HG03135 (cell line): ENCODE measurements at regions not wholly inside any gene's neighbourhood (a gene's known extent, or its start where the extent isn't known, plus 50 kb on each side); places are given as distances from the start of the nearest gene placed in this dataset.
"Not testable (repeated sequence)": the region's sequence is repeated elsewhere in the genome, so short reads cannot be mapped to it uniquely, and the experiment has no call there.

Source experiments
- ATAC-seq: cut with Tn5 transposase; IDR thresholded peaks from one replicate; pipeline ENCODE4 v1.9.1; 2021; ENCODE audit warnings: mild to moderate bottlenecking, moderate library complexity; ENCODE audit not compliant: unreplicated experiment

DNA sequence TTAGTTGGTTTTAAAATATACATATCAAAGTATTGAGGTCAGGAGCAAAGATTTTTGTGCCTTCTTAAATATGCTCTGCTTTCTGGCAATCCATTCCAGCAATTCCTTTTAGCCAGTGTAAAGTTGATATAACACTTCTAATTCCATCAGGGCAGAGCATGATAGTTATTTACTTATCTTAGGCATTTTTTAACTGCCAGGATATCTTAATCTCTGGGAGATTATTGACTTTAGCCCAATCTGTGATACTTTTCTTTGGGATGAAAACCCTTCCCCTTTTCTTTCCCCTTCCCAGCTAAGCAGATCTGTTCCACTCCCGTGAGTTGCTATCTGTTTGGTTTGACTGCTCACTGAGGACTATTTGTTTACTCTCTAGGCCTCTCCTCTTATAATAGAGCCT is 168.7 kb upstream of the RSPO3 start:
- no peak for ATAC-seq

DNA sequence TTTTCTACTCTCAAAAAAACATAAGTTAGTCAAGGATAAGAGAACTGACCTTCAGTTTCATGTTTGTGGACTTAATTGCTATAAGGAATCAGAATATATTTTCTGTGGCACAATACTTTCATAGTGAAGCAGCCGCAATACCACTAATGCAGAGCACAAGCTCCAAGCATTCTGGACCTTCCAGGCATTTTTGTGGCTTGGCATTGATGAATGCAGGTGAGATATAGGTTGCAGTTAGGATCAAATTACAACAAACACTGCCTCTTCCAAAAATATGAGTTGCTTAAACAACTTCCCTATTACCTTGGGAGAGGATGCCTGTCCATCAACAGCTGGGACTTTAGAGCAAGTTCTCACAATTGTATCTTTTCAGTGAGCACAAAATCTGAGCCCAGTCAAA is 162.8 kb upstream of the RSPO3 start:
- ATAC-seq, result no peak

DNA sequence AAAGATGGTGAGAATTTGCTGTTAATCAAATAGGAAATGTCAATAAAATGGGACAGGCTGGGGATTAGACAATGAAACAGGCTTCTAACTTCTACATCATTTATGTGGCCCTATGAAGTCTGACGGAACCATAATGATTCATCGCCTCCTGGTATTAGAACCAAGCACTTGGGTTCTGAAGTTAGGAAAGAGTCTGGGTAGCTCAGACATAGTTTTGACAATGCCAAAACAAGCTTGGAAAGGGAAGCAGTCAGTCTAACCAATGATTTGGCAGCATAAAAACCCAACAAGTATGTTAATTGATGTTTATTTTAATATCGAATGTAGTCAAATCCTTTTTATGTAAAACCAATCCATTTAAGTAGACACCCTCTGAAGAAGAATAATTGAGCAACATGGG is 160.8 kb upstream of the RSPO3 start:
- ATAC-seq, result no peak

DNA sequence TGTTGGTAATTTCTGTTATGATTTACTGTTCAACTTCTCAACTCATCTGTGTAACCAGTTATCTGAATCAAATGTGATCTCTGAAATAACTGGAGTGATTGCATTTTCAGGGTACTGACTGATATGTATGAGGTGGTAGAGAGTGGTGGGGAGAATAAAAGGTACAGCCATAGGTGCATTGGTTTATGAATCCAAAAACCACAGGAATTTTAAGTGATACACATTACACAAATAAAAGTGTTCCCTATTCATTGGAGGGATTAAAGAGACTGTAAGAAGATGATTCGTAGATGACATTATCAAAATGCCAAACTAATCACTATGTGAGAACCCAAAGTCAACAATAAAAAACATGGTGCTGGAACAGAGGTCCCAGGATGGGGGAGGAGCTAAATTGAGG is 158.7 kb upstream of the RSPO3 start:
- ATAC-seq, result no peak

DNA sequence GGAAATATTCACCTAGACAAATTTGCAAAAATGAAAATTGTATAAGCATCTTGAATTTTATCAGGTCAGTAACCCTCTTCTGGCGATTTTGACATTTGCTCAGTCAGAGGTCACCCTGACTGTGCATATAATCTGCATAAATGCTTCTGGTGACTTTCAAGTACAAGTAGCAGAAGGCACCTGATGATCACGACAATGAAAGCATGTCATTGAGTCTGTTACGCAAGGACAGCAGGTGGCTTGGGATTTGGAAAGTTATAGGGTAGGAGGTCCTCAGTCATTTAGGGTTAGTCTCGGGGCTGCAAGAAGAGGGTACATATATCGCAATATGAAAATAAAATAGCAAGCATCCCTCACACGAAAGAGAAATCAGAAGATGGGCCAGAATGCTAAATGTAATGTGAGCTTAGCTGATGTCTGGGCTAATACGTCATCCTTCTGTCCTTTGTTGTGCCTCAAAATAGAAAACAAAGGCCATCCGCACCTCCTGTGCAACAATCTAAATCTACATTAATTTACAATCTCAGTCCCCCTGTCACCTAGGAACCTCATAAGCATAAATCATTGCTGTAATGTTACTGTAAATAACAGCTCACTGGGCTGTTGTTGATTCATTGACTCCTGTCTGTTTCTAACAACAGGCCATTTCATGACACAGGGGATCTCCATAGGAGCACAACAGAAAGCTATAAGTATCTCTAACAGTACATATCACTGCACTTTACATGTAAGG is 155.2 kb upstream of the RSPO3 start:
- no peak for ATAC-seq

DNA sequence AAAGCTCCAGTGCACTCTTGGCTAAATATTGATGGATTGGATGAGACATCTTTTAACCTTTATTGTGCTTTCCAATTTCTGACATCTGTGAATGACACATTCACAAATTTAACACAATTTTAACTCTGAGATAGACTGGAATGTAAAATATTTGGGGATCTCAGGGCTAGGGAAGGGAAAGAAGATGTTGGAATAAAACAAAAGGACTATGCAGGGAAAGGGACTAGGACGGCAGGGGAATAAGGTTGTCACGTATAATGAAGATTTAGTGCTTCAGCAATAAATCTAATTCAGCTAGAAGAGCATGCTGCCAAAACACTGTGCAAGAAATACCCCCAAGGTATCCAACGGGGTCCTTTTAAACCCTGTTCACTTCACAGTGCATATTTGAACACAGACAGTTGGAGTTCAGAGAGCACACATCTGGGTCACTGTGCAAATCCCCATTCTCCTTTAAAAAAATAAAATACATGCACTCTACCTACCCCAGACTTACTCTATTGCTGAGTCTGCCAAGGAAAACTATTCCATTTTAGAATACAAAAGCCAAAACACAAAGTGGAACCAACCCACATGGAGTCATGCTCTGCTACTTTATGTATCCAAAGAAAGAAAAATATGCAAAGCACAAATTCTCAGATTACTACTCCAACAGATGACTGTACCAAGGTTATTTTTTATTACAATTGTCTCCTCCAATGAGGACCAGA is 151.0 kb upstream of the RSPO3 start:
- no peak for ATAC-seq

DNA sequence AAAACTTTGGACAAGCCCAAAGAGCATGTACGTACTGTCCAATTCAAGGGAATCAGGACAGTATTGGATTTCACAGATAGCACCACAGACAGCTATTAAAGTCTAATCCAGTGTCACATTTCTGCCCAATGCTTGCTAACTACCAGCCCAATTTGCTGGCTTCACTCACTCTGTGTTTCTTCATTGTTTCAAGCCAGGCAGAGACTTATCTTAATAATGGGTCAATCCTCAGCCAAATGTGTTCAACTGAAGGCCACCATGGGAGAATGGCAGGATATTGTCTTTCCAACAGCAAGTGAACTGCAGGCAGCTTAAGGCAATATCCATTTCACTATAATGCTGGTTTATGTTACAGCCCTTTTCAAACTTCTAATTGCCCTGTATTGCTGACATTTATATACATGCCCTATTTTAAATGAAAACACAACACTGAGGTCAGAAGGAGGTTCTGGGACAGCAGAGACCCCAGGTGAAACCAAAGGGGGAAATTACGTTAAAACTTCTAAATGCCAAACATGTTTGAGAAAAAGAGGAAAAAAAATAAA is 142.1 kb upstream of the RSPO3 start:
- no peak for ATAC-seq

DNA sequence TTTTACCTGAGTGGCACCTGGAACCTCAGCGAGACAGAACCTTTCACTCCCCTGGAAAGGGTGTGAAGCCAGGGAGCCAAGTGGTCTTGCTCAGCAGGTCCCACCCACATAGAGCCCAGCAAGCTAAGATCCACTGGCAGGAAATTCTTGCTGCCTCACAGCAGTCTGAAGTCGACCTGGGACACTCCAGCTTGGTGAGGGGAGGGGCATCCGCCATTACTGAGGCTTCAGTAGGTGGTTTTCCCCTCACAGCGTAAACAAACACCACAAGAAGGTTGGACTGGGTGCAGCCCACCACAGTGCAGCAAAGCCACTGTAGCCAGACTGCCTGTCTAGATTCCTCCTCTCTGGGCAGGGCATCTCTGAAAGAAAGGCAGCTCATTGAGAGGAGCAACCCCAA is 134.7 kb upstream of the RSPO3 start:
- no peak for ATAC-seq

DNA sequence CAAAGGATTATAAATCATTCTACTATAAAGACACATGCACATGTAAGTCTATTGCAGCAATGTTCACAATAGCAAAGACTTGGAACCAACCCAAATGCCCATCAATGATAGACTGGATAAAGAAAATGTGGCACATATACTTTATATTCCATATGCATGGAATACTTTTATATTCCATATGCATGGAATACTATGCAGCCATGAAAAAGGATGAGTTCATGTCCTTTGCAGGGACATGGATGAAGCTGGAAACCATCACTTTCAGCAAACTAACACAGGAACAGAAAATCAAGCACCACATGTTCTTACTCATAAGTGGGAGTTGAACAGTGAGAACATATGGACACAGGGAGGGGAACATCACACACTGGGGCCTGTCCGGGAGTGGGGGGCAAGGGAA is 130.3 kb upstream of the RSPO3 start:
- ATAC-seq, result not testable (repeated sequence)

DNA sequence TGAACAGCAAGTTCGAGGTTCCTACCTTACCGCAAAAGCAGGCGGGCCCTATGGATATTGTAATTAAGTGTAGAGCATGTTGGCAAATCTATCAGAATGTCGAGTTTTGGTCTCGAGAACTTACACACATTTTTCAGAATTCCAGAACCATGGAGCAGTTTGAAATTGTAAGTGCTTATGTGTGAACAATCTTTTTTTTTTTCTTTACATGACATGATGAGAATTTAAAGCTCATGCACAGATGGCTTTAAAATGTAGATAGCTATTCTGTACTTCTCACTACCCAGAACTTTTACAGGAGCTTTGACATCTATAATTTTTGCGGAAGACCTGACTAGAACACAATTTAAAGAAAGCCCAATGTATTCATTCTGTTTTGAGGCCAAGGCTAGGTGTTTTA is 117.8 kb upstream of the RSPO3 start:
- no peak for ATAC-seq

DNA sequence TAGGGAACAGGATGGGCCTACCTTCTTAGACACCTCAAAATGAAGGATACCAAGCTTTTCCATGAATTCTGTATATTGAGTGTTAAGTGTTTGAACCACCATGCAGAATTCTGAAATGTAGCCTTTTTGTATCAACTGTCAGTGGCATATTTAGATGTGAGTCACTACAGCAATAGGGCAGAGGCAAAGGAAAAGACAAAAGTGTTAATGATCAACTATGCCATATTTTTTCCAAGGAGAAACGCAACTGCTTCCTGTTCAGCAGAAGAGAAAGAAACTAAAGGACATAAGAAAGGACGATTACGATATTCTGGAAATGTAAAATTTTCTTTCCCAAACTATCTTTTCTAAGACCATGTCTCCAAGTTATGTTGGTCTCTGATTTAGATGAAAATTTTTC is 104.6 kb upstream of the RSPO3 start:
- ATAC-seq, result no peak

DNA sequence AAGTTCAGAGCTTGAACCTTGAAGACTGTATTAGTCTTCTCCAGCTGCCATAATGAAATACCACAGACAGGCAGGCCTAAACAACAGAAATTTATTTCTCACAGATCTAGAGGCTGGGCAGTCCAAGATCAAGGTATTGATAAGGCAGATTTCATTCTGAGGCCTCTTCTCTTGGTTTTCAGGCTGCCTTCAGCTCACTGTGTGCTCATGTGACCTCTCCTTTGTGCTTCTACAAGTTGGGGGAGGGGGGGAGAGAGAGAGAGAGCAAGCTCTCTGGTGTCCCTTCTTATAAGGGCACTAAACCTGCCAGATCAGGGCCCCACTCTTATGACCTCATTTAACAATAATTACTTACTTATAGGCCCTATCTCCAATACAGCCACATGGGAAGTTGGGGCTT is 102.6 kb upstream of the RSPO3 start:
- ATAC-seq, result no peak

DNA sequence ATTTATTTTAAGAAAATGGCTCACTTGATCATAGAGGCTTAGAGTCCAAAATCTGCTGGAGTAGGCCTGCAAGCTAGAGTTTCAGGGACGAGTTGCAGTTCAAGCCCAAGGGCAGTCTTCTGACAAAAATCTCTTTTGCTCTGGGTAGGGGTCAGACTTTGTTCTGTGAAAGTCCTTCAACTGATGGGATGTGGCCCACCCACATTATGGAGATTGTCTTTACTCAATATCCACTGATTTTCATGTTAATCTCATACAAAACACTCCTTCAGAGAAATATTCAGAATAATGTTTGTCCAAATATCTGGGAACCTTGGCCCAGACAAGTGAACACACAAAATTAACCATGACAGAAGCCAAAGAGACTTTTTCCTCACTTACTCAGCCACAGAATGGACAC is 98.6 kb upstream of the RSPO3 start:
- ATAC-seq, result no peak

DNA sequence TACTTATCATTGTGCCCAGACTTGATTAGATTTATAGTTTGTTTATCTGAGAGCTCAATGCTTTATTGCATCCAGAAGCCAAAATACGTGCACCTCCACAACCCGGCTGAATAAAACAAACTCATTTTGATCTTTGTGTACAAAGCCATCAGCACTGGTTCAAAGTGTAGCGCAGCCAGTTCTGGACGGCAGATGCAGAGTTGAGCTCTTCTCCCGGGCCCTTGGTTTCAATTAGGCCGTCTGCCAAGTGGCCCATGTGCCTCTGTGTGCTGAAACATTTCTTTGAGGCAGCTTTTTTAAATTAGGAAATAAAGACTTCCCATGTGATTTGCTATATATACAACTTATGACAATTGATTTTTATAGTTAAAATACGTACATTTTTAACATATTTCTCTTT is 96.2 kb upstream of the RSPO3 start:
- no peak for ATAC-seq

DNA sequence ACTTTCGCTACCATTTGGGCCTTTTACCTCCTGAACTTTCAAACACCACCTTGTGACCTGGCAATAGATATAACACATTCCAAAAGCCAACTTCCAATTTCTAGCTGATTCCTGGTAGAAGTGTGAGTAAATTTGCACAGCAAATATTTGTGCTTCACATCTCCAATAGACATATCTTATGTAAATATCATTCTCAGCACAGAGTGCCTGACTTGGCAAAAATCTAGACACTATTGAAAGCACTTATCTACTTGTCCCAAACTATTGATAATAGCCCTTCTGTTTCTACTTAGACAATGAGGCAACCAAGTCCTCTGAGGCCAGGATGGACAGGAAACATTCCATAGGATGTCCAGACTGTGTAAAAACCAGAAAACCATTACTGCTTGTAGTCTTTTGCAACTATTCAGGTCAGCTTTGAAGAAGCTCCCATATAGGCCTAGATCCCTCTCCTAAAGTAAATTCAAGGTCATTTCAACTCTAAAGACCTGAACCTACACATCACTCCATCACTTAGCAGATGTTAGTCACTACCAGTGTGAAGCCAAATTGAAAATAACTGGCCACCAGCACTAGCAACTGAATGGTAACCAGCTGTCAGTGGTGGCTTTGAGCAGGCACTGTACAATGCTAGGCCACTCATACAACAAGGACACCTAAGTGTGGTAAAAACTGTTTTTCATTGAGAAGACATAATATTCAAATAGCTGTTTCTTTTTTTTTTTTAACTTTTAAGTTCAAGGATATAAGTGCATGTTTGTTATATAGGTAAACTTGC is 95.3 kb upstream of the RSPO3 start:
- ATAC-seq, result no peak

DNA sequence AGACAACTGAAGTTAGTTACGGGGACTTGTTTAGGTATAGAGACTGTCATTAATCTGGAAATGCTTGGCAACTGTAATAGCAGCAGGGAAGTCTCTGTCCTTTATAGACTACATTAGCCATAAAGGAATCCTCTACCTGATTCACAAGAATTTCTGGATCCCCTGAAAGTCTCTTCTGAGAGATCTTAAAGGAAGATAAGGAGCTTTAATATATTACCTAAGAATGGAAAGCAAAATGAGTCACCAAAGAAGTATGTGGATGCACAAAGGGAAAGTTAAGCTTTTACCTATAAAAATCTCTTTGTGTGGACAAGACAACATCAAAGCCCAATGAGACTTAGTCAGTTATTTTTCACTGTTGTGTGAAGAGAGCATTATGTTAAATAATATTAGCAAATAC is 92.2 kb upstream of the RSPO3 start:
- ATAC-seq, result no peak

DNA sequence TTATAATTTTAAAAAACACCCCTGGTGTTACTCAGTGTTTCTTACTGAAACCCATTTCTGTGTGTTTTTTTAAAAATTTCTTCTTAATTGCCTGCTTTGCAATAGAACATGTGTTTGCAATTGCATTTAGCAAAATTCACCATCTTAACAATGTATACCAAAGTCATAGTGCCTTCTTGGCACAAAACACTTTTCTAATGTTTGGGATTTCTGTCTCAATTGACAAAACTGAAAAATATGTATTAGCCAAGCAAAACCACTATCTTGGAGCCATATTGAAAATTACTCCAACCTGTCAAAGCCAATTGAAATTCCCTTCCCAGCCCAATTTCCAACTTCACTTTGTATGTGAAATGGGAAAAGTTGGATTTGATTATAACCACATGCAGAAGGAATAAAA is 88.4 kb upstream of the RSPO3 start:
- ATAC-seq, result no peak

DNA sequence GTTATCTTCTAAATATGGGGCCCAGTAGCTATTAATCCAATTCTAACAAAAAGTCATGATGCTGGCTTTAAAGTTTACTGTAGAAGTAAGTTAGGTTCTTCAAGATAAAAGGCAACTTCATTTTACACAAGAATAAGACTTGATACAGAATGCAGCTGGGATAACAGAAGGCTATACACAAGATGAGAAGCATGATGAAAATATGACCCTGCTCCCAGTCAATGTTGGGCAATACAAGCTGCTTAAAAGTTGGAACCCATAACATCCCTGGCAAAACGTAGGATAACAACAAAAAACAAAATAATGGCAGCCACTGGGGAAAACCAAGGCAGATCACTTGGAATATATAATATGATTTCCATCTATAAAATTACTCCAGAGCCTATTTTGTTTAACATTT is 87.6 kb upstream of the RSPO3 start:
- no peak for ATAC-seq

DNA sequence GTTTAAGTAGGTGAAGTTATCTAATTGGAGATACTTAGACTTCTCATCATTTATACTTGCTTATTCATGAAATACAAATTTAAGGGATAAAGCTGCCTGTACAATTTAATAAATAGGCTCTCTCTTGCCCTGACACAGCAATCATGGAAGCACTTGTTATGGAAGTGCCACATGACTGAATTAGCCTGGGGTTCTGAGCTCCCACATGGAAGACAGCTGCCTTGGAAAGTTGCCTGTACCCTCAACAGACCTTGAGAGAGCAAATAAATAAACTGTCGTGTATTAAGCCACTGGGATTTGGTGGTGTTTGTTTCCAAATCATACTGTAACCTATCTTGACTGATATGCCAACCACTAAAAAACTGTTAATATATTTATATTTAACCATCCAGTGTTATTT is 87.0 kb upstream of the RSPO3 start:
- no peak for ATAC-seq

DNA sequence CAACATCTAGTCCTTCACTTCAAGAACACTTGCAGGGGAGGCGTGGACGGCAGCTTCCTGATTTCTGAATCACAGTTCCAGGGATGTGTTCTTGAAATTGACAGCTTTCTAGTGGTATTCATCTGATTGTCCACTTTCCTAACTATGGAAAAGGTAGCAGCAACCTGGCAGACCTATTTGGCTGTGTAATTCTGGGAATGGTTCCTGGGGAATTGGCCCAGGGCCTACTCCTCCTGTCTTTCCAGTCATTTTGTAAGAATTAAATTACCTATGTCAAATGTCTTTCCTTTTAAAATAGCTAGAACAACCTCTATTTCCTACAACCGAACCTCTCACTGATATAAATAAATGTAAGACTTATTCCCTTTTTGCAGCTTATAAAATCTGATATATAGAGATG is 85.5 kb upstream of the RSPO3 start:
- no peak for ATAC-seq

DNA sequence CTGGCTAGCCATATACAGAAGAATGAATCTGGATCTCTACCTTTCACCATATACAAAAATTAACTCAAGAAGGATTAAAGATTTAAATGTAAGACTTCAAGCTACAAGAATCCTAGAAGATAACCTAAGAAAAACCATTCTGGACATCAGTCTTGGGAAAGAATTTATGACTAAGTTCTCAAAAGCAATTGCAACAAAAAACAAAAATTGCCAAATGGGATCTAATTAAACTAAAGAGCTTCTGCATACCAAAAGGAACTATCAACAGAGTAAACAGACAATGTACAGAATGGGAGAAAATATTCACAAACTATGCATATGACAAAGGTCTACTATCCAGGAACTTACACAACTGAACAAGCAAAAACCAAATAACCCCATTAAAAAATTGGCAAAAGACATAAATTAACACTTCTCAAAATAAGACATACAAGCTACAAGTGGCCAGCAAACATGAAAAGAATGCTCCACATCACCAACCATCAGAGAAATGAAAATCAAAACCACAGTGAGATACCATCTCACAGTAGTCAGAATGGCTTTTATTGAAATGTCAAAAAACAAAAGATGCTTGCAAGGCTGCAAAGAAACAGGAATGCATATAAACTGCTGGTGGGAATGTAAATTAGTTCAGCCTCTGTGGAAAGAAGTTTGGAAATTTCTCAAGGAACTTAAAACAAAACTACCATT is 66.8 kb upstream of the RSPO3 start:
- no peak for ATAC-seq
